ENCODE measurements at regions not wholly inside any gene's neighbourhood (a gene's known extent, or its start where the extent isn't known, plus 50 kb on each side); places are given as distances from the start of the nearest gene placed in this dataset.

DNA sequence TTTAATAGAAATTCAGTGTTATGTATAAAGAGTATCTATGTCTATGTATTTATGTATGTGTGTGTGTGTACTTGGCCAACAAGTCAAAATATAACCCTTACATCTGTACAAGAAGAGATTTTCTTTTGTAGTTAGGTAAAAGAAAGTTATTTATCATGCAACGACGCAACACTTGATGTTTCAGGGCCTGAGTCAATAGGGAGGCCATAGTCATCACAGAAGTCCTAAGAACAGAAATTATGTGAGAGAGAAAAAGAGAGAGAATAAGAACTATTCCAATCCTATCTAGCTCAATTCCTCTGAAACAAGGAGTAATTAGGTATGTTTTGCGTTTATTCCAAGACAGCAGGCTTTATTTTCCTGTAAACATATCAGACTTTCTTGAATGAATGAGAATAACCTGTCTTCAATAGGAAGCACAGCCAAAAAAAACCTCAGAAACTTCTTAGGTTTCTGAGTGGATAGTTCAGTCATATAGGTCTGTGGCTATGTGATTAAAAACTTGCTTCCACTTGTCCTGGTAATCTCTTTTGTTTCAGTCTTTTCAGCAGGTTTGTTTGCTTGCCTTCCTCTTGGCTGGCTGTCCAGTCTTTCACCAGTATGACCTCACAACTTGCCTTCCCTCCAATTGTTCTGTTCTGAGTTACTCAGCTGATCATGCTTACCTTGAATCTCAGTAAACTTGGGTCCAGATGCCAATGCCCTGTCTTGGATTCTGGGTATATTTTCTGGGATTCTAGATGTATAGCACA, 382.4 kb upstream of the GBE1 start:
- 0% methylated on average over 3 of the region's 3 CpGs for WGBS (ENCODE audit: insufficient coverage, low coverage, missing lambda C conversion rate)

More for the DNA sequence above, 382.4 kb upstream of the GBE1 start:
- Histone ChIP-seq H3K4me1 (replicated peaks in 1 of 2; ENCODE audit: control insufficient read depth in 2 of 2, insufficient read depth in 2 of 2, low read length in 2 of 2) (no peaks in the 10 kb centered on the region), H2AFZ (ENCODE audit: low read depth, low read length) (no peak overlapping the region), H3K4me3 (no peak overlapping the region), H3K27ac (ENCODE audit: extremely low read depth, low read depth, low read length) (no peak overlapping the region), H4K20me1 (replicated peaks; ENCODE audit: control insufficient read depth, insufficient read depth, low read length) (no peaks in the 10 kb centered on the region), H3K36me3 (ENCODE audit: control insufficient read depth, insufficient read depth, low read length) (no peaks in the 10 kb centered on the region), H3K79me2 (ENCODE audit: control insufficient read depth, insufficient read depth, low read length) (no peaks in the 10 kb centered on the region), H3K9me1 (ENCODE audit: control insufficient read depth, insufficient read depth, low read length) (no peaks in the 10 kb centered on the region), H3K27me3 (ENCODE audit: control insufficient read depth in 2 of 2, insufficient read depth in 2 of 2, low read length in 2 of 2) (no peaks in the 10 kb centered on the region), H3K4me2 (ENCODE audit: insufficient read depth, low read length) (no peak overlapping the region), H3K9me3 (replicated peaks; ENCODE audit: control insufficient read depth, insufficient read depth, low read depth, low read length) (no peaks in the 10 kb centered on the region), H3K9ac (ENCODE audit: insufficient read depth in 1 of 2, low read depth in 2 of 2, low read length in 2 of 2) (no peak overlapping the region)
- FAIRE-seq (no peak), ATAC-seq (no peak), DNase-seq (ENCODE audit: extremely low read depth in 1 of 4, low spot score in 3 of 4) (no peak)
- no peak for TF ChIP-seq PHTF2 (CRISPR knock-in tag; IDR thresholded peaks at IDR 0.05)
- TF ChIP-seq CBX3 (IDR thresholded peaks at IDR 0.05; ENCODE audit: borderline replicate concordance in 1 of 2, low read length in 2 of 2): no peak
- no peak for TF ChIP-seq C11orf30 (IDR thresholded peaks at IDR 0.05; ENCODE audit: low read depth)
- TF ChIP-seq ETV5 (CRISPR knock-in tag; IDR thresholded peaks at IDR 0.05; ENCODE audit: low read depth): no peak
- no peak for TF ChIP-seq NFIX (CRISPR knock-in tag; IDR thresholded peaks at IDR 0.05; ENCODE audit: low read depth)
- TF ChIP-seq HMG20A (CRISPR knock-in tag; conservative IDR thresholded peaks at IDR 0.05): no peak
- TF ChIP-seq TEAD4 (IDR thresholded peaks at IDR 0.05; ENCODE audit: low read length): no peak
- TF ChIP-seq TEAD4 (CRISPR knock-in tag; IDR thresholded peaks at IDR 0.05; ENCODE audit: borderline replicate concordance): no peak
- no peak for TF ChIP-seq SNAPC5 (CRISPR knock-in tag; IDR thresholded peaks at IDR 0.05)
- TF ChIP-seq ZNF140 (CRISPR knock-in tag; IDR thresholded peaks at IDR 0.05): no peak
- TF ChIP-seq, protein P1, sequence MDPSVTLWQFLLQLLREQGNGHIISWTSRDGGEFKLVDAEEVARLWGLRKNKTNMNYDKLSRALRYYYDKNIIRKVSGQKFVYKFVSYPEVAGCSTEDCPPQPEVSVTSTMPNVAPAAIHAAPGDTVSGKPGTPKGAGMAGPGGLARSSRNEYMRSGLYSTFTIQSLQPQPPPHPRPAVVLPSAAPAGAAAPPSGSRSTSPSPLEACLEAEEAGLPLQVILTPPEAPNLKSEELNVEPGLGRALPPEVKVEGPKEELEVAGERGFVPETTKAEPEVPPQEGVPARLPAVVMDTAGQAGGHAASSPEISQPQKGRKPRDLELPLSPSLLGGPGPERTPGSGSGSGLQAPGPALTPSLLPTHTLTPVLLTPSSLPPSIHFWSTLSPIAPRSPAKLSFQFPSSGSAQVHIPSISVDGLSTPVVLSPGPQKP (CRISPR knock-in tag; IDR thresholded peaks at IDR 0.05): no peak
- no peak for TF ChIP-seq PYGO2 (tag; IDR thresholded peaks at IDR 0.05)
- no peak for TF ChIP-seq SLC30A9 (CRISPR knock-in tag; IDR thresholded peaks at IDR 0.05)
- TF ChIP-seq ZC3H8 (IDR thresholded peaks at IDR 0.05): no peak
- no peak for TF ChIP-seq KDM4B (IDR thresholded peaks at IDR 0.05; ENCODE audit: borderline replicate concordance in 2 of 2, low read depth in 1 of 2)
- no peak for TF ChIP-seq HDAC6 (IDR thresholded peaks at IDR 0.05; ENCODE audit: low read depth, low read length)
- no peak for TF ChIP-seq MAFF (IDR thresholded peaks at IDR 0.05; ENCODE audit: low read length)
- no peak for TF ChIP-seq TSC22D4 (tag; IDR thresholded peaks at IDR 0.05)
- ChIA-PET CTCF (ENCODE audit: low intra/inter-chr PET ratio) (no interaction called here), POLR2A (interaction anchor here (0.6 kb wide), 1 partner anchor 433 kb away, joined by 3 read pairs; no protein-coding TSS in a partner anchor)
- no TSS peak for BruUV-seq (replicated peaks)
- intact Hi-C loops (cut with micrococcal nuclease) (no loop called here), in situ Hi-C loops (cut with MboI) (loop anchor here (25.0 kb wide), 1 partner anchor 657 kb away; no protein-coding TSS in a partner anchor)
